Nephron progenitor cell (in vitro differentiated cells): ENCODE measurements at regions not wholly inside any gene's neighbourhood (a gene's known extent, or its start where the extent isn't known, plus 50 kb on each side); places are given as distances from the start of the nearest gene placed in this dataset.

Experiments used
- DNase-seq: peaks from one replicate; pipeline ENCODE4 v3.0.0; 2021
- H3K27ac Mint-ChIP-seq: 2 replicates; pipeline ENCODE4 v1.8.0; 2021; ENCODE audit warnings: mild to moderate bottlenecking, moderate library complexity, mixed read lengths
- H3K27me3 Mint-ChIP-seq: 2 replicates; pipeline ENCODE4 v1.8.0; 2021; ENCODE audit warnings: mild to moderate bottlenecking, low read depth, mixed read lengths; ENCODE audit not compliant: poor library complexity
- H3K36me3 Mint-ChIP-seq: 2 replicates; pipeline ENCODE4 v1.8.0; 2021; ENCODE audit warnings: low read depth, mixed read lengths
- H3K4me1 Mint-ChIP-seq: 2 replicates; pipeline ENCODE4 v1.8.0; 2021; ENCODE audit warnings: mixed read lengths
- H3K4me3 Mint-ChIP-seq: 2 replicates; pipeline ENCODE4 v1.8.0; 2021; ENCODE audit warnings: mild to moderate bottlenecking, moderate library complexity, mixed read lengths
- H3K9me3 Mint-ChIP-seq: 2 replicates; pipeline ENCODE4 v1.8.0; 2021; ENCODE audit warnings: mild to moderate bottlenecking, moderate library complexity, mixed read lengths
- CTCF ChIP-seq: fragments of 200-600 bp; sonication (generic); IDR thresholded peaks from 2 replicates; pipeline ENCODE4 v1.5.0; 2021; ENCODE audit warnings: antibody characterized with exemption

DNA sequence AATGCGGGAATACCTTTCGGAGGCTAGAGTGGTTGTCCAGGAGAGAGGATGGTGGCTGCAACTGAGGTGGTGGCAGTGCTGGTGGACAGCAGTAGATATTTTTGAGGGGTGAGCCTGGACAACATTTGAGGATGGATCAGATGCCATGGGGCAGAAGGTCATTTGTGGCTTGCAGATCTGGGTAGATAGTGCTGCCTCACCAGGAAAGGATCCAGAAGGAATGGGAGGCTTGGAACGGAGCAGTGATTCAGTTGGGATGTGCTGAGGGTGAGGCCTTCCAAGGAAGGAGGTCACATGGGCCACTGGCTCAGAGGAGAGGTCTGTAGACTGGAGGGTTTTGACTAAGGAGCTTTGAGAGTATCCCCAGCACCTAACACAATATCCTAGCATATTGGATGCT, 110.8 kb upstream of the KAZN start:
- peaks cover 8% of the 10 kb centered on the region for H3K4me1 Mint-ChIP-seq
- no peak overlapping the region for H3K27ac Mint-ChIP-seq
- no peak for DNase-seq
- no peaks in the 10 kb centered on the region for H3K27me3 Mint-ChIP-seq
- H3K4me3 Mint-ChIP-seq, result no peak overlapping the region
- H3K36me3 Mint-ChIP-seq, result no peaks in the 10 kb centered on the region
- TF ChIP-seq CTCF, result no peak
- peaks cover 8% of the 10 kb centered on the region for H3K9me3 Mint-ChIP-seq

- Mint-ChIP-seq H3K4me3 (no peak overlapping the region), H3K36me3 (no peaks in the 10 kb centered on the region), H3K27me3 (peaks cover 8% of the 10 kb centered on the region), H3K9me3 (no peaks in the 10 kb centered on the region), H3K27ac (no peak overlapping the region), H3K4me1 (no peaks in the 10 kb centered on the region)
- no peak for TF ChIP-seq CTCF
- DNase-seq, result no peak
Measured at GRCh38 chr1:14494911-14495310, 103.6 kb upstream of the KAZN start.

- Mint-ChIP-seq H3K9me3 (no peaks in the 10 kb centered on the region), H3K27me3 (peaks cover 8% of the 10 kb centered on the region), H3K36me3 (no peaks in the 10 kb centered on the region), H3K27ac (no peak overlapping the region), H3K4me1 (no peaks in the 10 kb centered on the region), H3K4me3 (no peak overlapping the region)
- DNase-seq, result no peak
- no peak for TF ChIP-seq CTCF
Measured at GRCh38 chr1:14495381-14495780, 103.1 kb upstream of the KAZN start.

GRCh38 chr1:14495996-14496395, 102.5 kb upstream of the KAZN start:
- Mint-ChIP-seq H3K9me3 (no peaks in the 10 kb centered on the region), H3K4me3 (no peak overlapping the region), H3K4me1 (no peaks in the 10 kb centered on the region), H3K36me3 (no peaks in the 10 kb centered on the region), H3K27ac (no peak overlapping the region), H3K27me3 (peaks cover 8% of the 10 kb centered on the region)
- TF ChIP-seq CTCF, result no peak
- no peak for DNase-seq

DNA sequence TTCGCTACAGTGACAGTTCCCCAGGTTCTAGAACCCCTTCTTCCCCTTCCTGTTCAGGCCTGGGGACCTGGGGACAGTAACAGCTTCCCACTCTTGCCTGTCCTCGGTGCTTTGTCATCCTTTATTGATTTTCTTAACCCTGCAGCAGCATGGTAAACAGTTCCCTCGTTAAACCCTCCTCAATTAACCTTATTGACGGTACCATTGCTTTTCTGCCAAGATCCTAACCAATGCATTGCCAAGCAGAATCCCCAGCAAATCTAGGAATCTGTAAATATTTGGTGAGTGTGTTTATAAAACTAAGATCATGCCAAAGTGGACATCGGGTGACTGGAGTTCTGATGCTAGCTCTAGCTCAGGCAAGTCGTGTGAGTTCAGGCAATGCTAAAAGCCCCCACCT, 99.6 kb upstream of the KAZN start:
- TF ChIP-seq CTCF, result no peak
- Mint-ChIP-seq H3K27ac (no peak overlapping the region), H3K9me3 (no peaks in the 10 kb centered on the region), H3K36me3 (no peaks in the 10 kb centered on the region), H3K4me1 (no peaks in the 10 kb centered on the region), H3K27me3 (peaks cover 7% of the 10 kb centered on the region), H3K4me3 (no peak overlapping the region)
- no peak for DNase-seq

GRCh38 chr1:14499312-14500040, 99.0 kb upstream of the KAZN start:
- Mint-ChIP-seq H3K4me1 (no peaks in the 10 kb centered on the region), H3K9me3 (no peaks in the 10 kb centered on the region), H3K36me3 (no peaks in the 10 kb centered on the region), H3K4me3 (no peak overlapping the region), H3K27me3 (peaks cover 7% of the 10 kb centered on the region), H3K27ac (no peak overlapping the region)
- DNase-seq, result no peak
- no peak for TF ChIP-seq CTCF
